Stomach (tissue), 8 donors: ENCODE measurements at regions not wholly inside any gene's neighbourhood (a gene's known extent, or its start where the extent isn't known, plus 50 kb on each side); places are given as distances from the start of the nearest gene placed in this dataset.

Experiments used
- DNase-seq, 2 donors: peaks; one replicate each; pipeline versions ENCODE4 v3.0.0 to v3.0.0-alpha.2; 2013 to 2019
- H3K27ac ChIP-seq, 5 donors: fragments of 200-600 bp in 4 of 5; sonication (generic) in 4 of 5; one replicate each; pipeline ENCODE4 v1.5.1; 2013 to 2019; ENCODE audit warnings: mild to moderate bottlenecking in 1 of 5, moderate library complexity in 1 of 5
- H3K27me3 ChIP-seq, 3 donors: fragments of 200-600 bp; sonication (generic); one replicate each; pipeline ENCODE4 v1.5.1; 2017 to 2019; ENCODE audit warnings: mixed run types in 1 of 3
- H3K36me3 ChIP-seq, 4 donors: fragments of 200-600 bp; sonication (generic); 1 replicate in 3 of 4; 2 replicates in 1 of 4; pipeline ENCODE4 v1.5.1; 2016 to 2019
- H3K4me1 ChIP-seq, 4 donors: fragments of 200-600 bp; sonication (generic); one replicate each; pipeline ENCODE4 v1.5.1; 2016 to 2019
- H3K4me3 ChIP-seq, 4 donors: fragments of 200-600 bp; sonication (generic) in 3 of 4; one replicate each; pipeline ENCODE4 v1.5.1; 2016 to 2019; ENCODE audit warnings: mild to moderate bottlenecking in 1 of 4
- H3K9me3 ChIP-seq, 4 donors: fragments of 200-600 bp; sonication (generic); one replicate each; pipeline ENCODE4 v1.5.1; 2016 to 2019
- EP300 ChIP-seq: sonication (generic); formaldehyde crosslinking; IDR thresholded peaks from one replicate; pipeline ENCODE4 v1.6.1; 2017; ENCODE audit warnings: antibody characterized with exemption
- POLR2A ChIP-seq, 4 donors: fragments of 450-650 bp; IDR thresholded peaks; one replicate each; pipeline ENCODE4 v1.6.1; 2016; ENCODE audit warnings: antibody characterized with exemption in 4 of 4, control low read depth in 2 of 4, mild to moderate bottlenecking in 1 of 4, moderate library complexity in 1 of 4
- POLR2AphosphoS5 ChIP-seq, 3 donors: sonication (generic); formaldehyde crosslinking; IDR thresholded peaks; one replicate each; pipeline ENCODE4 v1.6.1; 2016; ENCODE audit warnings: antibody characterized with exemption in 3 of 3
- WGBS, 5 donors: extraction: QIAGEN DNeasy Blood & Tissue Kit in 3 of 5; methylation state at CpG; one replicate each; pipeline versions ENCODE4 v1.1.5 to v1.1.7; 2013 to 2018; 5-methylcytosine and 5-hydroxymethylcytosine counted together
- intact Hi-C: fragments of 100-400 bp; cut with DNase I; formaldehyde crosslinking; loops from one replicate; pipeline ENCODE4 v1.15.1; 2023; ENCODE audit warnings: low total_unique reads
- TF ChIP-seq, protein P1 (sequence below), 7 experiments: fragments of 450-650 bp in 4 of 7; fragments of 200-600 bp in 3 of 7; sonication (generic) in 3 of 7; IDR thresholded peaks; one replicate each; pipeline ENCODE4 v1.5.1; 2016 to 2019; ENCODE audit warnings: antibody characterized with exemption in 7 of 7, control low read depth in 2 of 7, mild to moderate bottlenecking in 1 of 7
- donor health status: healthy with polysubstance abuse.
- donor health status: Bipolar disorder and iron deficiency.
- donor health status: healthy.

DNA sequence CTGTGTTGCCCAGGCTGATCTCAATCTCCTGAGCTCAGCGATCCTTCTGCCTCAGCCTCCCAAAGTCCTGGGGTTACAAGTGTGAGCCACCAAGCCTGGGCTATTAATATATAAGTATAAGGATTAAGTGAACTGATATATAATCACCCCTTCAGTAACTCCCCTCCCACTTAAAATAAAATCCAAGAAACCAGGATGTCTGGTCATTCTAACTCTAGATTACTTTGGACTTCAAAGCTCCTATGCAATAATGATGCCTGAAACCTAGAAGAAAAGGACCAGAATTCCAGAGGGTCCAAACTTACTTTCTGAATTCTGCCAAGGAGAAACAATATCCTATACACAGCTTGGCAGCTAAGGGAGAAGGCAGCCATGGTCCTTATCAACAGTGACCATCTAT lies 206.8 kb upstream of the ZNF217 start:
- Histone ChIP-seq H3K36me3 (no peaks in the 10 kb centered on the region), H3K27me3 (no peaks in the 10 kb centered on the region), H3K9me3 (no peaks in the 10 kb centered on the region), H3K4me3 (no peak overlapping the region), H3K4me1 (peaks cover 0 to 21% (median 16%) of the 10 kb centered on the region in 4 donors), H3K27ac (no peak overlapping the region)
- intact Hi-C loops, result no loop called here
- WGBS, 5 donors, result 79 to 100% (median 92%) methylated on average over 1 of the region's 1 CpG
- TF ChIP-seq POLR2A (IDR thresholded peaks at IDR 0.05) (no peak), POLR2AphosphoS5 (IDR thresholded peaks at IDR 0.05) (no peak), EP300 (no peak)
- TF ChIP-seq, protein P1, sequence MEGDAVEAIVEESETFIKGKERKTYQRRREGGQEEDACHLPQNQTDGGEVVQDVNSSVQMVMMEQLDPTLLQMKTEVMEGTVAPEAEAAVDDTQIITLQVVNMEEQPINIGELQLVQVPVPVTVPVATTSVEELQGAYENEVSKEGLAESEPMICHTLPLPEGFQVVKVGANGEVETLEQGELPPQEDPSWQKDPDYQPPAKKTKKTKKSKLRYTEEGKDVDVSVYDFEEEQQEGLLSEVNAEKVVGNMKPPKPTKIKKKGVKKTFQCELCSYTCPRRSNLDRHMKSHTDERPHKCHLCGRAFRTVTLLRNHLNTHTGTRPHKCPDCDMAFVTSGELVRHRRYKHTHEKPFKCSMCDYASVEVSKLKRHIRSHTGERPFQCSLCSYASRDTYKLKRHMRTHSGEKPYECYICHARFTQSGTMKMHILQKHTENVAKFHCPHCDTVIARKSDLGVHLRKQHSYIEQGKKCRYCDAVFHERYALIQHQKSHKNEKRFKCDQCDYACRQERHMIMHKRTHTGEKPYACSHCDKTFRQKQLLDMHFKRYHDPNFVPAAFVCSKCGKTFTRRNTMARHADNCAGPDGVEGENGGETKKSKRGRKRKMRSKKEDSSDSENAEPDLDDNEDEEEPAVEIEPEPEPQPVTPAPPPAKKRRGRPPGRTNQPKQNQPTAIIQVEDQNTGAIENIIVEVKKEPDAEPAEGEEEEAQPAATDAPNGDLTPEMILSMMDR (IDR thresholded peaks at IDR 0.05), result no peak
- no peak for DNase-seq

DNA sequence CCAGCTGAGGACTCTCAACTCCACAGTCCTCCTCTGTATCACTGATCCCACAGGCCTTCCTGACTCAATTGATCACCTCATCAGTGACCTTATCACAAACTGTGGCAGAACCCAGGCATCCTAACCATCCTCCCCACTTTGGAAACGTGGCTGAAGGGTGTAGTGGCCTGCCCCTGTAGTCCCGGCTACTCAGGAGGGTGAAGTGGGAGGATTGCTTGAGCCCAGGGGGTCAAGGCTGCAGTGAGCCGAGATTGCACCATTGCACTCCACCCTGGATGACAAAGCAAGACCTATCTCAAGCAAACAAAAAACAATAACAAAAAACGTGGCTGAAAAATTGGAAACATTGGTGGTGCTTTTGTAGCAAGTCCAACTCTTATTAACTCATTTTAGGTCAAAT lies 203.4 kb upstream of the ZNF217 start:
- intact Hi-C loops, result no loop called here
- DNase-seq, result no peak
- Histone ChIP-seq H3K27me3 (no peaks in the 10 kb centered on the region), H3K4me1 (peaks cover 0 to 21% (median 15%) of the 10 kb centered on the region in 4 donors), H3K4me3 (no peak overlapping the region), H3K36me3 (no peaks in the 10 kb centered on the region), H3K9me3 (no peaks in the 10 kb centered on the region), H3K27ac (no peak overlapping the region)
- 56 to 87% (median 74%) methylated on average over 4 of the region's 4 CpGs for WGBS, 5 donors
- no peak for TF ChIP-seq POLR2A (IDR thresholded peaks at IDR 0.05)
- no peak for TF ChIP-seq POLR2AphosphoS5 (IDR thresholded peaks at IDR 0.05)
- TF ChIP-seq, protein P1 (IDR thresholded peaks at IDR 0.05), result no peak
- TF ChIP-seq EP300, result no peak

DNA sequence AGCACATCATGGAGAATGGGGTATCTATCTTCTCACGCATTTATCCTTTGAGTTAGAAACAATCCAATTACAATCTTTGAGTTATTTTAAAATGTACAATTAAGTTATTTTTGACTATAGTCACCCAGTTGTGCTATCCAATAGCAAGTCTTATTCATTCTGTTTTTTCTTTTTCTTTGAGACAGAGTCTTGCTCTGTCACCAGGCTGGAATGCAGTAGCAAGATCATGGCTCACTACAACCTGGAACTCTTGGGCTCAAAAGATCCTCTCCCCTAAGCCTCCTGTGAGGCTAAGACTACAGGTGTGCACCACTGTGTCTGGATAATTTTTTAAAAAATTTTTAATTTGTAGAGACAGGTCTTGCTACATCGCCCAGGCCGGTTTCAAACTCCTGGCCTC lies 201.5 kb upstream of the ZNF217 start:
- no peaks in the 10 kb centered on the region for H3K9me3 ChIP-seq
- TF ChIP-seq POLR2A (IDR thresholded peaks at IDR 0.05), result no peak
- TF ChIP-seq POLR2AphosphoS5 (IDR thresholded peaks at IDR 0.05), result no peak
- TF ChIP-seq EP300, result no peak
- TF ChIP-seq, protein P1 (IDR thresholded peaks at IDR 0.05), result no peak
- no peaks in the 10 kb centered on the region for H3K36me3 ChIP-seq
- no peak overlapping the region for H3K4me3 ChIP-seq
- intact Hi-C loops, result no loop called here
- DNase-seq, result no peak
- no peak overlapping the region for H3K27ac ChIP-seq
- peaks cover 0 to 16% (median 2%) of the 10 kb centered on the region in 4 donors for H3K4me1 ChIP-seq
- 97 to 100% (median 99%) methylated on average over 3 of the region's 3 CpGs for WGBS, 5 donors
- H3K27me3 ChIP-seq, result no peaks in the 10 kb centered on the region

DNA sequence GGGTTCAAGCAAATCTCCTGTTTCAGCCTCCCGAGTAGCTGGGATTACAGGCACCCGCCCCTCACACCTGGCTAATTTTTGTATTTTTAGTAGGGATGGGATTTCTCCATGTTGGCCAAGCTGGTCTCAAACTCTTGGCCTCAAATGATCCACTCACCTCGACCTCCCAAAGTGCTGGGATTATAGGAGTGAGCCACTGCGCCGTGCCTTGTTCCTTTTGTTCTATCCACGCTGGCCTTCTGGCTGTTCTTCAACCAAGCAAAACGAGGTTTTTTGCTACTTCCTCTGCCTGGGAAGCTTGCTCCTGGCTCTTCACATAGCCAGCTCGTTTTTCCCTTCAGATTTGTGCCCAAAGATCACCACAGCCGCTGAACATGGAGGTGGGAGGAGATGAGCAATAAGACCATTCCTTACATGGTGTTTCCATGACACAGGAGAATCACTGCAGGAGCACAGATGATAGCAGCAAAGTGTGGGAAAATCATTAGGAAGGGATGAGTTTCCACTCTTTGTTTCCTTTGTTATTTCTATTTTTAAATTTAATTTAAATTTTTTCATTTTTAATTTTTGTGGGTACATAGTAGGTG lies 201.0 kb upstream of the ZNF217 start:
- no peak overlapping the region for H3K27ac ChIP-seq
- WGBS, 5 donors, result 80 to 82% (median 81%) methylated on average over 9 of the region's 9 CpGs
- H3K4me3 ChIP-seq, result no peak overlapping the region
- H3K36me3 ChIP-seq, result no peaks in the 10 kb centered on the region
- H3K27me3 ChIP-seq, result no peaks in the 10 kb centered on the region
- DNase-seq, result no peak
- H3K9me3 ChIP-seq, result no peaks in the 10 kb centered on the region
- intact Hi-C loops, result no loop called here
- peaks cover 0 to 10% (median 0%) of the 10 kb centered on the region in 4 donors for H3K4me1 ChIP-seq
- no peak for TF ChIP-seq POLR2AphosphoS5 (IDR thresholded peaks at IDR 0.05)
- TF ChIP-seq, protein P1 (IDR thresholded peaks at IDR 0.05), result no peak
- no peak for TF ChIP-seq EP300
- TF ChIP-seq POLR2A (IDR thresholded peaks at IDR 0.05), result no peak
